Nephron progenitor cell (in vitro differentiated cells): ENCODE measurements at regions not wholly inside any gene's neighbourhood (a gene's known extent, or its start where the extent isn't known, plus 50 kb on each side); places are given as distances from the start of the nearest gene placed in this dataset.
A peak's percentile ranks its signal among the peaks of the same experiment; 100 is the strongest.

ENCODE experiments used
- DNase-seq: peaks from one replicate; pipeline ENCODE4 v3.0.0; 2021
- H3K27ac Mint-ChIP-seq: 2 replicates; pipeline ENCODE4 v1.8.0; 2021; ENCODE audit warnings: mild to moderate bottlenecking, moderate library complexity, mixed read lengths
- H3K27me3 Mint-ChIP-seq: 2 replicates; pipeline ENCODE4 v1.8.0; 2021; ENCODE audit warnings: mild to moderate bottlenecking, low read depth, mixed read lengths; ENCODE audit not compliant: poor library complexity
- H3K36me3 Mint-ChIP-seq: 2 replicates; pipeline ENCODE4 v1.8.0; 2021; ENCODE audit warnings: low read depth, mixed read lengths
- H3K4me1 Mint-ChIP-seq: 2 replicates; pipeline ENCODE4 v1.8.0; 2021; ENCODE audit warnings: mixed read lengths
- H3K4me3 Mint-ChIP-seq: 2 replicates; pipeline ENCODE4 v1.8.0; 2021; ENCODE audit warnings: mild to moderate bottlenecking, moderate library complexity, mixed read lengths
- H3K9me3 Mint-ChIP-seq: 2 replicates; pipeline ENCODE4 v1.8.0; 2021; ENCODE audit warnings: mild to moderate bottlenecking, moderate library complexity, mixed read lengths
- TF ChIP-seq, protein P1 (sequence below): fragments of 200-600 bp; sonication (generic); IDR thresholded peaks from 2 replicates; pipeline ENCODE4 v1.5.0; 2021; ENCODE audit warnings: antibody characterized with exemption

DNA sequence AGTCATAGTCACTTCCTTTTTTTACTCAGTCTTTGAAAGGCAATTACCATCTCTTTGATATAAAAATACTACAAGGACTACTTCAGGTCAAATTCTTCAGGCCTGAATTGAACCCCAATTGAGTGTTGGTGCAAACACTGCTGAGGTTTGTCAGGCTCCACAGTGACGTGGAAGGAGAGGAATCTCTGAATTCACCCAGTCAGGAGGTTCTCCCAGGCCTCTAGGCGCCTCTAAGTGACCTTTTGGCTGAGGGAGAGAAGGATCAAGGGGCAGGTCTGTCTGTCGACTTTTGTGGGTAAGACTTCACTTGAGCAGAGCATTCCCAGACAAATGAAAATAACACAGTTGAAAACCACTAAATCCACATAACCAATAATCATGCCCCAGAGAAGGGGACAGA lies 227.6 kb upstream of the CHRNA7 start:
- Mint-ChIP-seq H3K9me3 (no peaks in the 10 kb centered on the region), H3K4me3 (no peak overlapping the region), H3K4me1 (peaks cover 46% of the 10 kb centered on the region), H3K36me3 (no peaks in the 10 kb centered on the region), H3K27ac (peak overlapping the region; percentile 49), H3K27me3 (peaks cover 14% of the 10 kb centered on the region)
- no peak for DNase-seq
- TF ChIP-seq, protein P1, sequence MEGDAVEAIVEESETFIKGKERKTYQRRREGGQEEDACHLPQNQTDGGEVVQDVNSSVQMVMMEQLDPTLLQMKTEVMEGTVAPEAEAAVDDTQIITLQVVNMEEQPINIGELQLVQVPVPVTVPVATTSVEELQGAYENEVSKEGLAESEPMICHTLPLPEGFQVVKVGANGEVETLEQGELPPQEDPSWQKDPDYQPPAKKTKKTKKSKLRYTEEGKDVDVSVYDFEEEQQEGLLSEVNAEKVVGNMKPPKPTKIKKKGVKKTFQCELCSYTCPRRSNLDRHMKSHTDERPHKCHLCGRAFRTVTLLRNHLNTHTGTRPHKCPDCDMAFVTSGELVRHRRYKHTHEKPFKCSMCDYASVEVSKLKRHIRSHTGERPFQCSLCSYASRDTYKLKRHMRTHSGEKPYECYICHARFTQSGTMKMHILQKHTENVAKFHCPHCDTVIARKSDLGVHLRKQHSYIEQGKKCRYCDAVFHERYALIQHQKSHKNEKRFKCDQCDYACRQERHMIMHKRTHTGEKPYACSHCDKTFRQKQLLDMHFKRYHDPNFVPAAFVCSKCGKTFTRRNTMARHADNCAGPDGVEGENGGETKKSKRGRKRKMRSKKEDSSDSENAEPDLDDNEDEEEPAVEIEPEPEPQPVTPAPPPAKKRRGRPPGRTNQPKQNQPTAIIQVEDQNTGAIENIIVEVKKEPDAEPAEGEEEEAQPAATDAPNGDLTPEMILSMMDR: no peak

DNA sequence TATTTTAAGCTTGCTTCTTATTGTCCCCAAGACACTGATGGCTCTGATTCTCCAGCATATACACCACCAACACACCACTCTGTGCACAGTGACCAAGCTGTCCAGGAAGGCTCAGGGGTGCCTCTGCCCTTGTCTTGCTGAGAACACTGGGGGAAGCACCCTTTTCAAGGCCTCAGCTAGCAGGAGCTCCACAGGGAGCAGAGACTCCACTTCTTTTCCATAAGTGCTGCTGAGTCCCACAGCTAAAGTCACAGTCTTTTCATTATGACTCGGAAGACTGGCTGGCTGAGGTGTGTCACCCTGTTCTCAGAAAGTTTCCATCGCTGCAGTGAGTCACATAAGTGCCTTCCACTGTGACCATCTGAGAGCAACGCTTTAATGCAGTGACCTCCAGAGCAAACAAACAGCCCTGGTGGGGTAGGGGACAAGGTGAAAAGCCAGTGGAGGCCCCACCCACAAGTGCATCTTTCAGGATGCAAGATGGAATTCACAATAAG lies 226.9 kb upstream of the CHRNA7 start:
- DNase-seq: no peak
- Mint-ChIP-seq H3K27me3 (peaks cover 14% of the 10 kb centered on the region), H3K36me3 (no peaks in the 10 kb centered on the region), H3K27ac (no peak overlapping the region), H3K4me3 (no peak overlapping the region), H3K4me1 (peaks cover 42% of the 10 kb centered on the region), H3K9me3 (no peaks in the 10 kb centered on the region)
- TF ChIP-seq, protein P1: no peak

DNA sequence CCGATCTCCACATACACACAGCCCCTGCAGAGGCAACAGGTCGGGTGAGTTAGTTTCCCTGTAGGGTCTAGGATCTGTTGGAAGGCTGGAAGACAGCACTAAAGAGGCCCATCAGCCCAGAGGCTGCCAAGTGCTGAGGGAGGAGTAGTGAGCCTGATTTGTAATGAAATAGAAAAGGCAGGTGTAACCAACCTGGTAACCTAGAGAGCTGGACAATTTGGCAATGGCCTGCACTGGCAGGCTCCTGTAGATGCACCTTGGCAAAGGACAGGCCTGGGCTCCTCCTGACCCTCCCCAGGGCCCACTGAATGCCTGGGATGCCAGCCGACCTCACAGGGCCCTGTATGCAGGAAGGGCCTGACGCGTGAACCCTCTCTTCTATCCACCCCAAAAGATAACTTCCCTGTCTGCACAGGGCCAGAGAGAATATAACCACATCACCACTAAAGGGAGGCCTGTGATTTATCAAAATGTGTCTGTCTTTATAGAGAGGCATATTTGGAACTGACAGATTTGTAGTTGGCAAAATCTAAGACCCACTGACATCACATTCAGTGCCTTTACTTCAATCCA lies 225.1 kb upstream of the CHRNA7 start:
- no peak overlapping the region for H3K4me3 Mint-ChIP-seq
- peaks cover 25% of the 10 kb centered on the region for H3K4me1 Mint-ChIP-seq
- H3K27me3 Mint-ChIP-seq: peaks cover 10% of the 10 kb centered on the region
- no peak overlapping the region for H3K27ac Mint-ChIP-seq
- H3K9me3 Mint-ChIP-seq: no peaks in the 10 kb centered on the region
- no peaks in the 10 kb centered on the region for H3K36me3 Mint-ChIP-seq
- TF ChIP-seq, protein P1: no peak
- DNase-seq: no peak

DNA sequence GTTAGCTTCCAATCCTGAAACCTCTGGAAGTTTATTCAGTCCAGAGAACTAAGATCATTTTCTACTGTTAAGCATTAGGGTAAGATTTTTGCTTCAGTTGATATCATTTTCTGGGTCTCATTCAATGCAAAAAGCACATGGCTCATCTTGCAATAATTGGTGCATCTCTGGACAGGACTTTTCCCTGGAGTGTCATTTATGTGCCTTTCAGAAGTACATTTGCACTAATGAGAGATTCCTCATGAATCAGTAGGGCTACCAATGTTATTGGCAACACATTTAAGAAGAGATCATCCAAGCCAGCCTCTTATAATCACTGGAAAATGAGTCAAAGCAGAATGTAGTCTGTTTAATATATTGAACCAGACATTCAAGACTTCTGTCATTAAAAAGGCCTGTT lies 224.2 kb upstream of the CHRNA7 start:
- DNase-seq: no peak
- Mint-ChIP-seq H3K9me3 (no peaks in the 10 kb centered on the region), H3K27me3 (peaks cover 7% of the 10 kb centered on the region), H3K4me3 (no peak overlapping the region), H3K4me1 (peaks cover 19% of the 10 kb centered on the region), H3K36me3 (no peaks in the 10 kb centered on the region), H3K27ac (no peak overlapping the region)
- TF ChIP-seq, protein P1: no peak

GRCh38 chr15:31811641-31812040 lies 218.7 kb upstream of the CHRNA7 start:
- peaks cover 4% of the 10 kb centered on the region for H3K27me3 Mint-ChIP-seq
- H3K9me3 Mint-ChIP-seq: no peaks in the 10 kb centered on the region
- H3K27ac Mint-ChIP-seq: no peak overlapping the region
- no peak for DNase-seq
- H3K36me3 Mint-ChIP-seq: no peaks in the 10 kb centered on the region
- TF ChIP-seq, protein P1: no peak
- peaks cover 4% of the 10 kb centered on the region for H3K4me1 Mint-ChIP-seq
- no peak overlapping the region for H3K4me3 Mint-ChIP-seq

DNA sequence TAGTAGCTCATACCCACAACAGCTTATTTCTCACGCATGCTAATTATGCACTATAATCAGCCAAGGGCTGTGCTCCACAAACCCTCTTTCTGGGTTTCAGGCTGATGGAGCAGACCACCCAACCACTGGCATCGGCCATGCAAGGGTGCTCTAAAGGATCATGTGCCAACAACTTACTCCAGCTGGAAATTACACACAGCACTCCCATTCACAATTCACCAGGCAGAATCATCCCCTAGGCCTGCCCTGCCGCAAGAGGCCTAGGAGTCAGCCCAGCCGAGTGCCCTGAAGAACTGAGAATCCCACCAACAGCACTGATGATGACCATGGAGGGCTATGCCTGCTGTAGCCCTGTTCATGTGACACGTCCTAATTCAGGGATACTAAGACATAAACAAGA lies 216.2 kb upstream of the CHRNA7 start:
- TF ChIP-seq, protein P1: no peak
- no peak for DNase-seq
- Mint-ChIP-seq H3K4me1 (peaks cover 4% of the 10 kb centered on the region), H3K27me3 (peaks cover 3% of the 10 kb centered on the region), H3K36me3 (no peaks in the 10 kb centered on the region), H3K4me3 (no peak overlapping the region), H3K9me3 (no peaks in the 10 kb centered on the region), H3K27ac (no peak overlapping the region)
